SK-N-MC (cell line): ENCODE measurements at regions not wholly inside any gene's neighbourhood (a gene's known extent, or its start where the extent isn't known, plus 50 kb on each side); places are given as distances from the start of the nearest gene placed in this dataset.

Experiments used
- DNase-seq: peaks from one replicate; pipeline ENCODE4 v3.0.0-alpha.2; 2011; ENCODE audit warnings: low read depth, low spot score
- H3K27ac ChIP-seq: fragments of 200-600 bp; sonication (generic); 2 replicates; pipeline ENCODE4 v1.5.1; 2016; ENCODE audit warnings: mixed run types
- H3K36me3 ChIP-seq: fragments of 200-600 bp; sonication (generic); 2 replicates; pipeline ENCODE4 v1.6.1; 2017; ENCODE audit warnings: antibody characterized with exemption, low read length, mixed read lengths; ENCODE audit not compliant: insufficient read depth
- H3K4me3 ChIP-seq: fragments of 200-600 bp; sonication (generic); 2 replicates; pipeline ENCODE4 v1.5.1; 2016
- H3K9ac ChIP-seq: fragments of 200-600 bp; sonication (generic); 2 replicates; pipeline ENCODE4 v1.8.0; 2017; ENCODE audit warnings: mixed run types, mixed read lengths; ENCODE audit not compliant: insufficient read length
- H3K9me3 ChIP-seq: fragments of 200-600 bp; sonication (generic); 2 replicates; pipeline ENCODE4 v1.6.1; 2017; ENCODE audit warnings: low read depth, mild to moderate bottlenecking, antibody characterized with exemption, low read length, moderate library complexity, mixed read lengths
- EZH2 ChIP-seq: fragments of 200-600 bp; sonication (generic); IDR thresholded peaks from one replicate; pipeline ENCODE4 v1.6.1; 2017; ENCODE audit warnings: antibody characterized with exemption
- FOXP2 ChIP-seq: optimal IDR thresholded peaks from 2 replicates; pipeline ENCODE3; 2011; ENCODE audit warnings: mild to moderate bottlenecking, moderate library complexity; ENCODE audit not compliant: insufficient read depth; ENCODE audit errors: extremely low read length, control extremely low read depth
- POLR2AphosphoS5 ChIP-seq: IDR thresholded peaks from 2 replicates; pipeline ENCODE4 v1.6.1; 2012; ENCODE audit warnings: mild to moderate bottlenecking, low read depth, low read length, borderline replicate concordance

DNA sequence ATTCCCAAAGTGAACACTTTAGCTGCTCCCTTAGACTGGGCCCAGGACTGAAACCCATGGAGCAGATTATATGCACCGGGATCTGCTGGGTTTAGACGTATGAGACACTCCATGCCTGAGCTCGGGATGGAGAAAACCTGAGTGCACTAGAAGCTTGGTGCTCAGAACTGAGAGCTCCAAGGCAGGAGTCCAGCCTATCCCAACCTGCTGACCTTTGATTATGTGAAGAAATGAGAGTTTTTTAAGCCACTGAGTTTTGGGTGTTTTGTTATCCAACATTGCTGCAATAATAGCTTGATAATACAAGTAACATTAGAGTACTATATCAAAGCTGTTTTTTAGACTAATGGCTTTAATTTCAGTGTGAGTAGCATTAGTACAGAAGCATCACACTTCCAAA, 131.5 kb upstream of the KCNK1 start:
- no peak overlapping the region for H3K9ac ChIP-seq
- H3K4me3 ChIP-seq = no peak overlapping the region
- no peaks in the 10 kb centered on the region for H3K36me3 ChIP-seq
- H3K9me3 ChIP-seq = no peaks in the 10 kb centered on the region
- no peak overlapping the region for H3K27ac ChIP-seq
- TF ChIP-seq POLR2AphosphoS5 (no peak), FOXP2 (no peak), EZH2 (no peak)
- no peak for DNase-seq

DNA sequence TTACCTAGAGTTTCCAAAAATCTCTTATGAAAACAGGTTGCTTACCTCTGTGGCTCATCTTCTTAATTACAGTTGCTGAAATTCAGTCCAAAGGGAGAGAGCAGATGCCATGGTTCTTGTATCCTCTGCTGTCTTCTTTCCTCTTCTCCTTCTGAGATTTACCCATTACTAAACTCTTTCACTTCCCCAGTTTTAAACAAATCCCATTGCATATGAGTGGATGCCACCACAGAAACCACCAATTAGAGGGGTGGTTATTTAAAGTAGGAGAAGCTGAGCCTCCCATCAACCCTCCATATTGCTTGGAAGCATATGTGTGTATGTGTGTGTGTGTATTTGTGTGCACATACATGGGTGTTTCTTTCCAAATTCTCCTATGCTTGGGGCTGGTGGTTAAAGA, 128.5 kb upstream of the KCNK1 start:
- TF ChIP-seq FOXP2 (no peak), EZH2 (no peak), POLR2AphosphoS5 (no peak)
- H3K9me3 ChIP-seq = no peaks in the 10 kb centered on the region

DNA sequence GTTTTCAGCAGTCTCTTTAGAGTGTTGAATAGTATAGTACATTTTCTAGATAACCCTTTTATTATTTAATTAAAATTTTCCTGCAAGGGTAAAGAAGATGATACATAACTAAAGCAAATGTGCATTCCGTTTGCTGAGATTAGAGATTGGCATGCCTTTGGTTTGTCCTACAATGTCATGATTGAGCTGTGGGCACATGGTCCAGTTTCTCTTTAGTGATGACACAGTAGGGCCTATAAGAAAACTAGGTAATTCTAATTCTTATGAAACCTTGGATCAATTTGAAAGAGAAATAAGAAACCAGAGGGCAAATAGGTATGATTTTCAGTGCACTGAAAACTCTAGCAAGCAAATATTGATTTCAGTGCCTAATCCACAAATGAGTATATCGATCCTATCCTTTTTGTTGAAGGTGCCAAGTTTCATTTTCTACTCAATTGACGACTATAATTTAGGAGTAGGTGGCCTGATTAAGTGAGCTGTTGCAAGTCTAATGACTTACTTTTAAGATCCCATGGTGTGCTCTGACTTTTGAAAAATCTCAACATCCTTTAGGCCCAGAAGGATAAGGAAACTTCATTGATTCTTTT, 128.0 kb upstream of the KCNK1 start:
- H3K4me3 ChIP-seq = no peak overlapping the region
- H3K9ac ChIP-seq = no peak overlapping the region
- TF ChIP-seq POLR2AphosphoS5 = no peak
- no peak for TF ChIP-seq EZH2
- TF ChIP-seq FOXP2 = no peak
- H3K36me3 ChIP-seq = no peaks in the 10 kb centered on the region
- no peak for DNase-seq
- no peak overlapping the region for H3K27ac ChIP-seq
- no peaks in the 10 kb centered on the region for H3K9me3 ChIP-seq

More for the DNA sequence above, 128.5 kb upstream of the KCNK1 start:
- Histone ChIP-seq H3K27ac (no peak overlapping the region), H3K36me3 (no peaks in the 10 kb centered on the region), H3K4me3 (no peak overlapping the region), H3K9ac (no peak overlapping the region)
- DNase-seq = no peak

DNA sequence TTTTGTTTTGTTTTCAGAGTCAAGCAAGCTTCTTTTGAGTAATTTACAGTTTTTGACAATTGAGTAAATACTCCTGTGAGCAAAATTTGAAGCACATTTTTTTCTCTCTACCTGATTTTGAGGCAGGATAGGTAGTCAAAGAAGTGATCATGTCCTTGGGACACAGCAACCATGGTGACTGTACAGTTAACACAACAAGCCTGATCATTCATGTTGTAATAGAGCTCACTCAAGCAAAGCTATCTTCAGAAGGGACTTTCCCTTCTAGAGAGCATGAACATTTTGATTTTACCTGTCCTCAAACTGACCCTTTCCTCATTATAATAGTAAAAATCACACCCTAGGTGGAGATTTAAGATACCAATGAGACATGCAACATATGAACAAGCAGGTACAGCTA, 126.5 kb upstream of the KCNK1 start:
- Histone ChIP-seq H3K9ac (no peak overlapping the region), H3K27ac (no peak overlapping the region), H3K36me3 (no peaks in the 10 kb centered on the region), H3K4me3 (no peak overlapping the region), H3K9me3 (no peaks in the 10 kb centered on the region)
- no peak for TF ChIP-seq FOXP2
- TF ChIP-seq EZH2 = no peak
- no peak for TF ChIP-seq POLR2AphosphoS5
- no peak for DNase-seq

DNA sequence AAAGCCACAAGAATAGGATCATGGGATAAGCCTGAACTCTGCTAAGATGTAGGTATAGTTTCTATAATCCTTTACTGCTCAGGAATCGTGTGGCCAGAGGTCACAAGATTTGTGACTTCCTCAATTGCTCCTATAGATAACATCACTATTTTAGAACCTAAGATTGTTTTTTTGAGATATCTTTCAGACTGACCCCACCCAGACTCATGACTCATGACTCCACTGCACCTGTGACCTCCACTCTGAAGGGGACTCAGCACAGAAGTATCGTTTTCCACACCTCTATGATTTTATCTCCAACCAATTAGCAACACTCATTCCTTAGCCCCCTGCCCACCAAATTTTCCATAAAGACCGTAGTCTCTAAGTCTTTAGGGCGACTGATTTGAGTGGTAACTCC, 124.5 kb upstream of the KCNK1 start:
- no peaks in the 10 kb centered on the region for H3K9me3 ChIP-seq
- TF ChIP-seq FOXP2 = no peak
- no peak for TF ChIP-seq EZH2
- no peak for TF ChIP-seq POLR2AphosphoS5
- no peak overlapping the region for H3K27ac ChIP-seq
- H3K4me3 ChIP-seq = no peak overlapping the region
- no peak for DNase-seq
- no peak overlapping the region for H3K9ac ChIP-seq
- no peaks in the 10 kb centered on the region for H3K36me3 ChIP-seq

DNA sequence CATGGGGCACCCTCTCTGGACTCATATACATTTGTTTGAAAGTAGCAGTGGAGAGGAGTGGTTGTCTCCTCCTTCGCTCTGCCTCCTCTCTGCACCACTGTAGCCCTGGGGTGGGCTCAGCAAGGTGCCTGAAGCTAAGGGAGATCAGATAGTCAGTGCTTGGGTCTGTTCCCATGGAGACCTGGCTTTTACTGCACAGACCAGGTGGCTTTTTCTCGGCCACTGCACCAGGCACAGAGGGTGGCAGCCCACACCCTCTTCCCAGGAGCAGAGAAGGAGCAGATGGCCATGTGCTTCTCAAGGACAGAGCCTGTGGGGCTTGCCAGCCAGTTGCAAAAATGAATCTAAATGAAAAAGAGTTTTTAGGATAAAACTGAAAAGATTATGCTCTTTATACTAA, 123.4 kb upstream of the KCNK1 start:
- Histone ChIP-seq H3K36me3 (no peaks in the 10 kb centered on the region), H3K27ac (no peak overlapping the region), H3K9ac (no peak overlapping the region), H3K4me3 (no peak overlapping the region), H3K9me3 (no peaks in the 10 kb centered on the region)
- no peak for DNase-seq
- no peak for TF ChIP-seq FOXP2
- no peak for TF ChIP-seq EZH2
- no peak for TF ChIP-seq POLR2AphosphoS5

DNA sequence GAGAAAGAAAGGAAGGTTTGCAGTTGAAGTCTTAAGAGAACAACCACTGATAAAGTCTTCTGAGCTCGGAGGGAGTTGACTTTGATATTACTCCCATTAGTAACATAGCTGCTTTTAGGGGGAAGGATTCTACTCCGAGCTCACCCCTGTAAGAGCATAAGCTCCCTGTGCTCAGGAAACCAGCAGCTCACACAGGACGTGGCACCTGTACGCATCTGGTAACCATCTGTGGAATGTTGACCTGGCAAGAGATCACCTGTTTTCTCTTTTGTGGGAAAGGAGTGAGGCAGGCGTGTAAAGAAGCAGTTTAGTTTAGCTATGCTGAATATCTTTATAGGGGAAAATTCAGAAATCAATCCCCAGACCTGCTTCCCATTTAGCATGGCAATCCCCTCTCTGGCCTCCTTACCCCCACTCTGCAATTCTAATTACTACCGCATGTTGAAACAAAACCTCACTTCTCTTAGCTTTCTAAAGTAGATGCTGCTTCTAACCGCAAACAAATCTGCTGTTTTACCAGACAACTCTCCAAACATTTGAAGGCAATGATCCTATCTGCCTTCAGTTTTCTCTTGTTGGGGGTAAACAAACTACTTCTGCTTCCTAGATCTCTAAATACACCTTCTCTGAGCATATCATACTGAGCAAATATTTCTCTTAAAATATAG, 121.8 kb upstream of the KCNK1 start:
- H3K4me3 ChIP-seq = no peak overlapping the region
- TF ChIP-seq FOXP2 (no peak), EZH2 (no peak), POLR2AphosphoS5 (no peak)
- no peak overlapping the region for H3K27ac ChIP-seq
- no peak overlapping the region for H3K9ac ChIP-seq
- no peaks in the 10 kb centered on the region for H3K36me3 ChIP-seq
- H3K9me3 ChIP-seq = no peaks in the 10 kb centered on the region
- DNase-seq = no peak

DNA sequence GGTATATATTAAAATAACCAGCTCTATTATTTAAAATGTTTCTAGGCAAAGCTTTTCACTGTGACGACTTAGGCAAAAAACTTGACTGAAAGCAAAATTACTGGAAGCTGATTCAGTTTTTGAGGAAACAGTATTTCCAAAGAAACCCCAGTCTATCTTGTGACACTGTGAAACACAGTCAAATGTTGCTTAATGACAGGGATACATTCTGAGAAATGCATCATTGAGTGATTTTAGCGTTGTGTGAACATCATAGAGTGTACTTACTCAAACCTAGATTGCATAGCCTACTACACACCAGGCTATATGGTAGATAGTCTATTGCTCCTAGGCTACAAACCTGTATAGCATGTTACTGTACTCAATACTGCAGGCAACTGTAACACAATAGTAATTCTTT, 116.9 kb upstream of the KCNK1 start:
- no peak overlapping the region for H3K4me3 ChIP-seq
- H3K36me3 ChIP-seq = no peaks in the 10 kb centered on the region
- no peak overlapping the region for H3K27ac ChIP-seq
- H3K9me3 ChIP-seq = no peaks in the 10 kb centered on the region
- TF ChIP-seq FOXP2 (no peak), EZH2 (no peak), POLR2AphosphoS5 (no peak)
- no peak overlapping the region for H3K9ac ChIP-seq
- DNase-seq = no peak
